Kasumi-1 (cell line): ENCODE measurements at regions not wholly inside any gene's neighbourhood (a gene's known extent, or its start where the extent isn't known, plus 50 kb on each side); places are given as distances from the start of the nearest gene placed in this dataset.
A peak's percentile ranks its signal among the peaks of the same experiment; 100 is the strongest.

Experiments used
- DNase-seq, 2 experiments: peaks; one replicate each; lab custom pipeline; 2025; lab: John Stamatoyannopoulos, UW

DNA sequence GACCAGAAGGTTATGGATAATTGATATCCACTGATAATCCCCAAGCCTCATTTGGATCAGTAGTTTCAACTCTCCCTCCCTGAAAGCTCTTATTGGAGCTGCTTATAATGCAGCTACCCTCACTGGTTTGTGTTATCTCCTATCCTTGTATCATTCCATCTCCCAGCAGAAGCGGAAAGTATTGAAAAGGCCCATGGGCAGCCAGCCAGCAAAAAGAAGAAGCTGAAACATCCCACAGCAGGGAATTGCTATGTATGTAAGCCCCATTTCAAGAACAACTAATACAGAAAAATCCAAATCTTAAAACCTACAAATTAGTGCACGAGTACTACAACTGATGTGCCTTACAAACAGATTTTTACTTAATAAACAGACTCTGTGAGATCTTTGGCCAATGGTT is 269.0 kb upstream of the ECI2 start:
- no peak for DNase-seq

GRCh38 chr6:4403828-4404227 is 268.5 kb upstream of the ECI2 start:
- no peak for DNase-seq

DNA sequence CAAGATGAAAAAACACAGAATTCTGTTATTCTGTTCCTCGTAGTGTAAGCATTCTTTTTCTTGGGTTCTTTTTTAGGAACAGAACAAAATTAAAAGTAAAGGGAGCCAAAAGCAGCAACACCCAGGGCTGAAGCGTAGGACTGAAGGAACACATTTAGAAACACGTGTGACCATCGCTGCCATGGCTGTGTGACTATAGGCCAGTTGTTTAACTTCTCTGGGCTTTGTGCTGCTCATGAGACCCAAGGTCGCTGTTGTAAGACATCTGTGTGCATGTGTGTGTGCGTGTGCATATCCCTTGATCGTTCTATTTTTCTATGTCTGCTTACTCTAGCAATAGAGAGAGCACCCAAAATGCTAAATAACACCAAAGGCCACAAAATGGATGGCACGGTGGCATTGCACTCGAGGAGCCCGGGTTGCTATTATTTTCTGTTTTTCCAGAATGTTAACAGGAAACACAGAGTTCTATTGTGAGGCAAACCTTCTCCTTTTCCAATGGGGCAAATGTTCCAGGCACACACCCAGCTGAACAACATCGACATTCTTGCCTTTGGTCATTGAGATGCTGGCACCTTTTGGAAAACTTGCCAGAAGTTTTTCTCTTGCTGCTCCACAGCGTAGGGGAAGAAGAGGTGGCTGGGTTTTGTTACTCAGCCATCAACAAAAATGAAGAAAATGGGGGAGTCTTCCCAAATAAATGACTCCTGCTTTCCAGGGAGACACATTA is 267.8 kb upstream of the ECI2 start:
- no peak for DNase-seq

DNA sequence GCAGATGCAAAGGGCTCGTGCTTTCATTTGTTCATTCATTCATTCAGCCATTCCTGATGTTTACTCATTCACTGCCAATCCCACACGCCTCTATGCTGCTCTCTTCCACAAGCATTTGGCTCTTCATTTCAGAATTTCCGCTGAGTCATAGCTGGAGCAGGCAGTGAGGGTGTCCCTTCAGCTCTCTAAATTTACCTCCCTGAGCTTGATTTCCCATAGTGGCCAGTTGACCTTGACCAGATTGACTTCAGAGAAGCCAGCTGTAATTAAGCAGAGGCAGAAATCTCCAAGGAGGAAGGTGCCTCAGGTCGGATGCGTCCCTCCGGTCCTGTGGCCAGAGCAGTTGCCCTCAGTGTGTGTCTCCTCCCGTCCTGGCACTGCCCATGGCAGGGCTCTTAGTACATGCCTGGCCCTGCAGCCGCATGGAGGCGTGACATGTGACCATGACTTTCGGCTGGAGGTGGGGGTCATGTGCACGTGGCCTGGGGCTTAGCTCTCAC is 267.2 kb upstream of the ECI2 start:
- DNase-seq, result no peak

DNA sequence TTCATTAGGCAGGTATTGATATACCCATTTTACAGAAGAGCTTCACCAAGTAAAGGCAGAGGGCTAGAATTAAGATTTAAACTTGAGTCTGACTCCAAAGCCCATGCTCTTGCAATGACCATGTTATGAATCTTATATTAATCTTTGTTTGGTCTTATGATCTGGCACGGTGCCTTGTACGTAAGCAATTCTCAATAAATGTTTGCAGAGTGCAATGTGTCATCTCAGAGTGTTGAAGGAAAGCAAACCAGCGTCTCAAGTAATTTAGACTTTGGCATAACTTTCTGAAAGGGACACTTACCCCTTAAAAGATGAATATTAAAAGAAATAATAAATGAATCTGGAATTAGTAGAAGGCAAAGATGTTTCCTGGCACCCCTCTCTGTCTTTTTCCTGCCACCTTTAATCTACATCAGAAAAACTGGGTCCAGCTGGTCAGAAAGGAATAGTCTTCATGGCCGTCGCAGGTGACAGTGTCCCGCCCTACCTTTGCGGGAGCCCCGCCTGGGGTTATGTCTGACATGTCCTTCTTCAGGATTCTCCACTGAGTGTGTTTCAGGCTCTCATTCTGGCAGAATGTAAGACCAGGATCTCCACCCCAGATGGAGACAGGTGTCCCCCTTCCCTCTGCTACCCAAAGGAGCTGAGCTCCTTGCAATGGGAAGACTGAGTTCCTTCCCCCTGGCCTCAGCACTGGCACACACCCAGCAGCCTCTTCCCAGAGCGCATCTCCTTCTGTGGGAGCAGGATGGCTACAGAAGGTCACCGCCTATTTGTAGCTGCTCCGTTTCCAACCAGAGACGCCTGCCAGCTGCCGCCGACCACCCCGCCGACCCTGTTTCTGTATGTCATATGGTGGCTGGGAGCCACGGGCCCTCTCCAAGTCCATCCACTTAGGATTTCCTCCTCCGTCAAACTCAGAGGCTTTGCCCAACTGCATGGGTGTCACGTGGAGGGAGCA is 266.3 kb upstream of the ECI2 start:
- DNase-seq, result no peak

DNA sequence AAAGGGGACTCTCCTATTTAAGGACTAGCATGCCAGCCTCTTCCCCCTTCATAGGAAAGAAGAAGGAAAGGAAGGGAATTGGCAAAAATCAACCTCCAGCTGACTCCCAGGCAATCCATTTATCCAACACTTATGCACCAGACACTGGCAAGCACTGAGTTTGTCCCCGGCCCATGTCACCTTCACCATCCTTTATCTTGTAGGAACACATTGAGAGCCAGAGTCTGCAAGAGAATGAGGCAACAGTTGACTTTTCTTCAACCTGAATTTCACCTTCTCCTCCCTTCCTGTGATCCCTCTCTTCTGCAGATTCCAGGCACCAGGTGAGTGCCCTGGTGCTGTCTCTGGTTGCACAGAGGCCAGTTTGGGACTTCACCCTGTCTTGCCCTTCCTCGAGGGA is 264.3 kb upstream of the ECI2 start:
- DNase-seq, result no peak

DNA sequence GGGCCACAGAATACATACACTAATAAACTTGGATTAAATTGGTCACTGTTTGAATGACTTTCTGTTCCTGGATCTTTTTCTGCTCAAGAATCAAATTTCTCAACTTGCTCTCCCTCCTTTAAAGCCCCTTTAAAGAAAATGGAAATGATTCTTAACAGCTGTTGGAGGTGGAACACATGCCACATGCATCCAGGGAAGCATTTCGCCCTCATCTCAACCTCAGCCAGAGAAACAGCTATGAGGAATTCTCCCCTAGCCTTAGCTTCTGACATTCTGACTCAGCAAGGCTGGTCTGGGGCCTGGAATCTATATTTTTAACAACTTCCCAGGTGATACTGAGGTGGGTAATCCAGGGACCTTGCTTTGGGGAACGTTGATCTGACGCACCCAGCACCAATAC is 263.4 kb upstream of the ECI2 start:
- DNase-seq, result no peak

GRCh38 chr6:4397307-4397706 is 261.9 kb upstream of the ECI2 start:
- no peak for DNase-seq

- DNase-seq, result no peak
Observed at GRCh38 chr6:4396044-4396443, 260.7 kb upstream of the ECI2 start.

GRCh38 chr6:4395386-4395785 is 260.0 kb upstream of the ECI2 start:
- no peak for DNase-seq

GRCh38 chr6:4394786-4395185 is 259.4 kb upstream of the ECI2 start:
- DNase-seq, result peak; percentile 25 to 46

GRCh38 chr6:4388675-4389074 is 253.3 kb upstream of the ECI2 start:
- no peak for DNase-seq

- peak; percentile 55 to 64 for DNase-seq
Observed at GRCh38 chr6:4384656-4385055, 249.3 kb upstream of the ECI2 start.

- peak in 1 of 2 experiments; percentile 10 for DNase-seq
Observed at GRCh38 chr6:4383910-4384638, 248.7 kb upstream of the ECI2 start.

- DNase-seq, result no peak
Observed at GRCh38 chr6:4382362-4382853, 247.0 kb upstream of the ECI2 start.

DNA sequence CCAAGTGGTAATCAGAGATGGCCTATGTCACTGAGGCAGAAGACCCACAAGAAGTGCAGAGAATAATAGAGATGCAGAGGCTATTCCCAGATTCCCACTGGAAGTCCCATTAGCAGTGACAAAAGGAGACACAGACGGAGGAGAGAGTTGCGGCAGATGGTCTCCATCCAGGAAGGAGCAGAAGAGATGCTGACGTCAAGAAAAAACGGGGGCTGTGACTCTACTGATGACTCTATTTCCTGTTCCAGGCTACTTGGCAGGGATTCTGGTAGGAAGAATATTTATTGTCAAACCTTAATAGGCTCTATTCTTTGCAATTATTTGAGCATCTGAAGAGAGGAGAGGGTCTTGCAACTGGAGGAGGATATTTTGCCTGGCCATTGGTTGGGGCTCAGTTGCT is 246.0 kb upstream of the ECI2 start:
- DNase-seq, result no peak

- no peak for DNase-seq
Observed at GRCh38 chr6:4380881-4381281, 245.5 kb upstream of the ECI2 start.

GRCh38 chr6:4379958-4380357 is 244.6 kb upstream of the ECI2 start:
- DNase-seq, result no peak

DNA sequence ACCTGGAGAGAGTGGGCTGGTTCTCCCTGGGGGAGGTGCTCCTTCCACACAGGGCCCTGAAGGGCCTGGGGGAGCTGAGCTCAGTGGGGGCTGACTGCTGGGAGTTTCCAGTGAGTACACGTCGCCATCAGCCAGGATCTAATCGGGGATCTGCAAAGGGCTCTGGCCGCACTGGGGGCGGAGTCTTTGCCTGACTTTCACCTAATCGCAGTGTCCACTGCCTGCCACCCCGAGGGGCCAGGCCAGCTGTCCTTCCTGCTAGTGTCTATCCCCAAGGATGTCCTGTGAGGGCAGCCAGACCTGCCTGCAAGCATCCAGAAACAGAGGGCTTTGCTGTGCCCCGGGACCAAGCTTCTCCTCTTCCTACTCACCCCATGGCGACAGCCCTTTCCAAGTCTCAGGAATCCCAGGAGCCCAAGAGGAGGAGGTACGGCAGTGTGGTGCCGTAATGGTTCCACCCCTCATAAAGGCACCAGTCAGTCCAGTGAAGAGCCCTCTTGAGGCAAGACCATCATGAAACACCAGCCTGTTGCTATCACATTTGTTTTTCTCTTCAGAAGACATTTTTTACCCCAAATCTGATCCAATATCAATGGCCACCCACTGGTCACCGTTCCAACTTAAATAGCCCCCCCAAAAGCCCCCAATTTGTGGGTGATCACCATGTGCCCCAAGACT is 243.1 kb upstream of the ECI2 start:
- DNase-seq, result no peak

GRCh38 chr6:4377603-4378002 is 242.2 kb upstream of the ECI2 start:
- no peak for DNase-seq

DNA sequence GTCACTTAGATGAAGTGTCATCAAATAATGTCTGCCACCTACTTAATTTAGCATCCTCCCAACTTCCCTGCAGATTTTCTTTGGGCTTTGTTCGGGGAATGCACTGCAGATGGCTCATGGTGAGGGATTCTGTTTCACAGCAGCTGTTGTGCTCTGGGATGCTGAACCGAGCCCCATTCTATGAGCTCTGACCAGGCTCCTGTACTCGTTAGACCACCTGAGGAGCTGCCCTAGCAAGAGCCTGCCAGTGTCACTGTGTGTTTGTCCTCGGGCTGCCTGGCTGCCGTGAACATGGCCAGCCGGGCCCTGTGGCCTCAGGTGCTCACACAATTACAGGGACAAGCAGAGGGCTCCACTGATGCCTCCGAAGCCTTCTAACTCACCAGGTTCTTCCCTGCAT is 238.8 kb upstream of the ECI2 start:
- no peak for DNase-seq

DNA sequence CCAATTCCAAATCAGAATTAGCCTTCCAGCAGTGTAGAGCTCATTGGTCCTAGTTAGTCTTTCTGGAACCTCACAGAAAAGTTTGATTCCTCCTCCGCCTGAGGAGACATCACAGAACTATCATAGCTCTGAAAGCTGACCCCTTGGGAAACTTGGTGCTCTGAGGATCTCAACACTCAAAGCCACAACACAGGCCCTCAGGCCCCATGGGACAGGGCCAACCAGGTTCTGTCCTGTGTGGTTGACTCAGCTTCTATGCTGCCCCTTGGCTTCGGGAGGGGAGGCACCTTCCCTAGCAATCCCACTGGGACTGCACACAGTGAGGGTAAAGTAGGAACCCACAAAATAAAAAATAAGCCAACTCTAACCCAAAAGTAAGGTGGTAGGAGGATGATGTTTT is 237.5 kb upstream of the ECI2 start:
- DNase-seq, result no peak
